HEK293T (cell line): ENCODE measurements at regions not wholly inside any gene's neighbourhood (a gene's known extent, or its start where the extent isn't known, plus 50 kb on each side); places are given as distances from the start of the nearest gene placed in this dataset.

ENCODE experiments used
- ARNT ChIP-seq: fragments of 450-650 bp; IDR thresholded peaks from 2 replicates; pipeline ENCODE4 v1.6.1; 2017; ENCODE audit warnings: mild to moderate bottlenecking
- BHLHE40 ChIP-seq: fragments of 450-650 bp; IDR thresholded peaks from 2 replicates; pipeline ENCODE4 v1.6.1; 2016; ENCODE audit warnings: mild to moderate bottlenecking, moderate library complexity, borderline replicate concordance
- ELF4 ChIP-seq: fragments of 450-650 bp; IDR thresholded peaks from 2 replicates; pipeline ENCODE4 v1.6.1; 2017; ENCODE audit warnings: antibody characterized with exemption
- FOXA1 ChIP-seq: fragments of 450-650 bp; IDR thresholded peaks from 2 replicates; pipeline ENCODE4 v1.6.1; 2016; ENCODE audit warnings: mild to moderate bottlenecking
- FOXK2 ChIP-seq: fragments of 450-650 bp; IDR thresholded peaks from 2 replicates; pipeline ENCODE4 v1.6.1; 2016; ENCODE audit warnings: mild to moderate bottlenecking
- FOXM1 ChIP-seq: fragments of 450-650 bp; IDR thresholded peaks from 2 replicates; pipeline ENCODE4 v1.6.1; 2017; ENCODE audit warnings: mild to moderate bottlenecking, borderline replicate concordance
- HDGF ChIP-seq: fragments of 450-650 bp; IDR thresholded peaks from 2 replicates; pipeline ENCODE4 v1.6.1; 2017; ENCODE audit warnings: antibody characterized with exemption, borderline replicate concordance
- L3MBTL2 ChIP-seq: fragments of 450-650 bp; conservative IDR thresholded peaks from 2 replicates; pipeline ENCODE4 v1.6.1; 2016; ENCODE audit warnings: mild to moderate bottlenecking
- LEF1 ChIP-seq: fragments of 450-650 bp; IDR thresholded peaks from 2 replicates; pipeline ENCODE4 v1.6.1; 2017; ENCODE audit warnings: mild to moderate bottlenecking, borderline replicate concordance
- NFRKB ChIP-seq: fragments of 450-650 bp; IDR thresholded peaks from 2 replicates; pipeline ENCODE4 v1.6.1; 2016; ENCODE audit warnings: mild to moderate bottlenecking, moderate library complexity
- SP1 ChIP-seq: fragments of 450-650 bp; IDR thresholded peaks from 2 replicates; pipeline ENCODE4 v1.6.1; 2017
- SUZ12 ChIP-seq: fragments of 450-650 bp; IDR thresholded peaks from 2 replicates; pipeline ENCODE4 v1.6.1; 2016; ENCODE audit warnings: mild to moderate bottlenecking
- TARDBP ChIP-seq: fragments of 450-650 bp; IDR thresholded peaks from 2 replicates; pipeline ENCODE4 v1.6.1; 2016
- ZNF384 ChIP-seq: fragments of 450-650 bp; IDR thresholded peaks from 2 replicates; pipeline ENCODE4 v1.6.1; 2016

- no peak for TF ChIP-seq FOXM1
- TF ChIP-seq SUZ12, result no peak
- no peak for TF ChIP-seq FOXA1
- TF ChIP-seq SP1, result no peak
- no peak for TF ChIP-seq BHLHE40
- no peak for TF ChIP-seq L3MBTL2
- TF ChIP-seq ZNF384, result no peak
- no peak for TF ChIP-seq ELF4
- TF ChIP-seq HDGF, result no peak
- no peak for TF ChIP-seq LEF1
- no peak for TF ChIP-seq TARDBP
- TF ChIP-seq FOXK2, result no peak
- TF ChIP-seq NFRKB, result no peak
- TF ChIP-seq ARNT, result no peak
Measured at GRCh38 chrX:130543603-130544325, 142.0 kb downstream of the RBMX2 start.
